BE2C (cell line): ENCODE measurements at regions not wholly inside any gene's neighbourhood (a gene's known extent, or its start where the extent isn't known, plus 50 kb on each side); places are given as distances from the start of the nearest gene placed in this dataset.

Experiments
- DNase-seq: peaks from one replicate; pipeline ENCODE4 v3.0.0-alpha.2; 2020
- H3K27me3 ChIP-seq: fragments of 250-450 bp; sonication (Bioruptor Pico); 2 replicates; pipeline ENCODE4 v1.5.1; 2020; ENCODE audit warnings: mild to moderate bottlenecking
- H3K36me3 ChIP-seq: fragments of 250-450 bp; sonication (Bioruptor Pico); 2 replicates; pipeline ENCODE4 v1.5.1; 2020; ENCODE audit warnings: mild to moderate bottlenecking
- H3K4me1 ChIP-seq: fragments of 250-450 bp; sonication (Bioruptor Pico); 2 replicates; pipeline ENCODE4 v1.5.1; 2020
- H3K4me3 ChIP-seq: 2 replicates; pipeline ENCODE4 v1.5.1; 2011; ENCODE audit warnings: low read depth, low read length
- H3K9me3 ChIP-seq: fragments of 250-450 bp; sonication (Bioruptor Pico); 2 replicates; pipeline ENCODE4 v1.5.1; 2020
- TF ChIP-seq, protein P1 (sequence below): IDR thresholded peaks from 2 replicates; pipeline ENCODE4 v1.5.1; 2012; ENCODE audit warnings: mild to moderate bottlenecking, low read depth, low read length

DNA sequence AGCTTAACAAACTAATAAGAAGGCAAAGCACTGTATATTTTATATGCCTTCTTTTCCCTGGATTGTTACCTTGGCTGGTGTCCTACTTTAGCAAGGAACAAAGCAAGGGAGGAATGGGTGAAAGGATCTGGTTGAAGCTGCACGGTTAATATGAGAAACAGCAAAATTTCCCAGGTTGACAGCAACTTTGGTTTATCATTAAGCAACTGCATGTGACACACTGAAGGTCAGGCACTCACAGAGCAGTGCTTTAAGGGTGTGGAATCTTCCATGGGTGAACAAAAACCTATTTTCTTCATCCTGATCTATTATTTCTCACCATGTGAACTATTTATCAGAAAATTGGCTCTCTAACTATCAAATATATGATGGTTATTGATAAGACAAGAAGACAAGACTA lies 109.0 kb upstream of the ATP10B start:
- DNase-seq: no peak

DNA sequence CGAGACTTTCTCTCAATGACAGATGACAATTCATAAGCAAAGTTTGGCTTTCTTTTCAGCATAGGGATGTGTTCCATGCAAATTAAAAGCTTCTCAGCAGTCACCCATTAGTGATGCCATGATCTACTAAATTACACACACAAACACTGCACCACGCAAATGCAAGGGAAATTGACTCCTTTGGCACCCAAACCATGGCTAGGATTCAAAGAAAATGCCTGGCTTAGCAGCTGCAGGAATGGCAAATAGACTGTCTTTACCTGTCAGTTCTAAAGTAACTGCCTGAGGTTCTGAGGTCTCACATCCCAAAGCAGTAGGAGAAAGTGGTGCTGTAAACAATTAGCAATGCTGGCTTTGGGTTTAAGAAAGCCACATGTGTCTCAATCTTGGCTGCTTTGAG lies 108.6 kb upstream of the ATP10B start:
- H3K9me3 ChIP-seq: no peaks in the 10 kb centered on the region
- H3K4me1 ChIP-seq: no peaks in the 10 kb centered on the region
- no peak overlapping the region for H3K4me3 ChIP-seq
- TF ChIP-seq, protein P1, sequence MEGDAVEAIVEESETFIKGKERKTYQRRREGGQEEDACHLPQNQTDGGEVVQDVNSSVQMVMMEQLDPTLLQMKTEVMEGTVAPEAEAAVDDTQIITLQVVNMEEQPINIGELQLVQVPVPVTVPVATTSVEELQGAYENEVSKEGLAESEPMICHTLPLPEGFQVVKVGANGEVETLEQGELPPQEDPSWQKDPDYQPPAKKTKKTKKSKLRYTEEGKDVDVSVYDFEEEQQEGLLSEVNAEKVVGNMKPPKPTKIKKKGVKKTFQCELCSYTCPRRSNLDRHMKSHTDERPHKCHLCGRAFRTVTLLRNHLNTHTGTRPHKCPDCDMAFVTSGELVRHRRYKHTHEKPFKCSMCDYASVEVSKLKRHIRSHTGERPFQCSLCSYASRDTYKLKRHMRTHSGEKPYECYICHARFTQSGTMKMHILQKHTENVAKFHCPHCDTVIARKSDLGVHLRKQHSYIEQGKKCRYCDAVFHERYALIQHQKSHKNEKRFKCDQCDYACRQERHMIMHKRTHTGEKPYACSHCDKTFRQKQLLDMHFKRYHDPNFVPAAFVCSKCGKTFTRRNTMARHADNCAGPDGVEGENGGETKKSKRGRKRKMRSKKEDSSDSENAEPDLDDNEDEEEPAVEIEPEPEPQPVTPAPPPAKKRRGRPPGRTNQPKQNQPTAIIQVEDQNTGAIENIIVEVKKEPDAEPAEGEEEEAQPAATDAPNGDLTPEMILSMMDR: no peak
- H3K27me3 ChIP-seq: no peaks in the 10 kb centered on the region
- H3K36me3 ChIP-seq: no peaks in the 10 kb centered on the region
- DNase-seq: no peak

More for the DNA sequence above, 109.0 kb upstream of the ATP10B start:
- Histone ChIP-seq H3K36me3 (no peaks in the 10 kb centered on the region), H3K27me3 (no peaks in the 10 kb centered on the region), H3K4me1 (no peaks in the 10 kb centered on the region), H3K9me3 (no peaks in the 10 kb centered on the region), H3K4me3 (no peak overlapping the region)
- TF ChIP-seq, protein P1: no peak

- TF ChIP-seq, protein P1: no peak
- H3K4me3 ChIP-seq: no peak overlapping the region
- H3K36me3 ChIP-seq: no peaks in the 10 kb centered on the region
- no peaks in the 10 kb centered on the region for H3K27me3 ChIP-seq
- no peaks in the 10 kb centered on the region for H3K4me1 ChIP-seq
- no peaks in the 10 kb centered on the region for H3K9me3 ChIP-seq
- DNase-seq: no peak
These were observed 107.8 kb upstream of the ATP10B start for GRCh38 chr5:160959804-160960203.

DNA sequence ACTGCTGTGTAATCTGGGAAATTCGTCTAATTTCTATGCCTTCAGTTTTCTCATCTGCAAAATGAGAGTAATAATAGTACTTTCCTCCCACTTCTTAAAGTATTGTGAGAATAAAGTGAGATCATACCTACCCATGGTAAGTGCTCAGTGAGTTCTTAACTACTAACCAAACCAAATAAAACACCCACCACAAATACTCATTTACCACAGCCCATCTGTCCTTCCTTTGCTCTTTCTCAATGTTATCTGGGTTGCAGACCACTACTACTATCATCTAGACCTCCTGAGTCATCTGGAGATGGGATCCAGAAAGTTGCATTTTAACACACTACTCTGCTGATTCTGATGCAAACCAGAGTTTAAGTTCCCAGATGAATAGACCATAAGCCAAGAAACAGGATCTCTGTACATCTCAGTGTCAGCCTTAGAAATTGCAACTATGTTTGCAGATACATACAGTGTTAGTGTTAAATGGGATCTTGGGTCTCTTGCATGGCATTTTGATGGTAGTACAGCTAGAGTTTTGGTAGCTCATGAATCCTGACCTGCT lies 105.4 kb upstream of the ATP10B start:
- Histone ChIP-seq H3K27me3 (no peaks in the 10 kb centered on the region), H3K4me1 (no peaks in the 10 kb centered on the region), H3K36me3 (no peaks in the 10 kb centered on the region), H3K4me3 (no peak overlapping the region), H3K9me3 (no peaks in the 10 kb centered on the region)
- no peak for DNase-seq
- TF ChIP-seq, protein P1: no peak

GRCh38 chr5:160956051-160956450 lies 104.0 kb upstream of the ATP10B start:
- TF ChIP-seq, protein P1: no peak

GRCh38 chr5:160950311-160950710 lies 98.3 kb upstream of the ATP10B start:
- no peak for DNase-seq
- no peak overlapping the region for H3K4me3 ChIP-seq
- H3K4me1 ChIP-seq: no peaks in the 10 kb centered on the region
- no peaks in the 10 kb centered on the region for H3K9me3 ChIP-seq
- TF ChIP-seq, protein P1: no peak
- H3K27me3 ChIP-seq: no peaks in the 10 kb centered on the region
- no peaks in the 10 kb centered on the region for H3K36me3 ChIP-seq

More at GRCh38 chr5:160956051-160956450, 104.0 kb upstream of the ATP10B start:
- no peak for DNase-seq
- no peaks in the 10 kb centered on the region for H3K9me3 ChIP-seq
- H3K27me3 ChIP-seq: no peaks in the 10 kb centered on the region
- H3K36me3 ChIP-seq: no peaks in the 10 kb centered on the region
- no peaks in the 10 kb centered on the region for H3K4me1 ChIP-seq
- H3K4me3 ChIP-seq: no peak overlapping the region
